Suprapubic skin (tissue), 4 donors: ENCODE measurements at regions not wholly inside any gene's neighbourhood (a gene's known extent, or its start where the extent isn't known, plus 50 kb on each side); places are given as distances from the start of the nearest gene placed in this dataset.

ENCODE experiments used
- DNase-seq, 2 donors: peaks; one replicate each; pipeline ENCODE4 v3.0.0-alpha.2; 2019; ENCODE audit warnings: low spot score in 2 of 2
- H3K27ac ChIP-seq: fragments of 200-600 bp; sonication (generic); one replicate; pipeline ENCODE4 v1.5.1; 2019
- H3K27me3 ChIP-seq: fragments of 200-600 bp; sonication (generic); one replicate; pipeline ENCODE4 v1.5.1; 2019
- H3K36me3 ChIP-seq: fragments of 200-600 bp; sonication (generic); one replicate; pipeline ENCODE4 v1.5.1; 2019
- H3K4me1 ChIP-seq: fragments of 200-600 bp; sonication (generic); one replicate; pipeline ENCODE4 v1.5.1; 2019
- H3K4me3 ChIP-seq: fragments of 200-600 bp; sonication (generic); one replicate; pipeline ENCODE4 v1.5.1; 2019; ENCODE audit warnings: mild to moderate bottlenecking
- H3K9me3 ChIP-seq: fragments of 200-600 bp; sonication (generic); one replicate; pipeline ENCODE4 v1.5.1; 2019
- EP300 ChIP-seq: sonication (generic); formaldehyde crosslinking; IDR thresholded peaks from one replicate; pipeline ENCODE4 v1.6.1; 2017; ENCODE audit warnings: antibody characterized with exemption
- POLR2A ChIP-seq, 2 donors: fragments of 450-650 bp; IDR thresholded peaks; one replicate each; pipeline ENCODE4 v1.6.1; 2017; ENCODE audit warnings: antibody characterized with exemption in 2 of 2, mild to moderate bottlenecking in 2 of 2, moderate library complexity in 2 of 2
- POLR2AphosphoS5 ChIP-seq, 3 donors: sonication (generic); formaldehyde crosslinking; IDR thresholded peaks; one replicate each; pipeline ENCODE4 v1.6.1; 2017; ENCODE audit warnings: antibody characterized with exemption in 3 of 3
- WGBS: methylation state at CpG from one replicate; pipeline ENCODE4 v1.1.5; 2018; 5-methylcytosine and 5-hydroxymethylcytosine counted together
- TF ChIP-seq, protein P1 (sequence below), 2 donors: fragments of 200-600 bp in 1 of 2; fragments of 450-650 bp in 1 of 2; sonication (generic) in 1 of 2; IDR thresholded peaks; one replicate each; pipeline ENCODE4 v1.5.1; 2016 to 2019; ENCODE audit warnings: antibody characterized with exemption in 2 of 2, mild to moderate bottlenecking in 1 of 2, moderate library complexity in 1 of 2

DNA sequence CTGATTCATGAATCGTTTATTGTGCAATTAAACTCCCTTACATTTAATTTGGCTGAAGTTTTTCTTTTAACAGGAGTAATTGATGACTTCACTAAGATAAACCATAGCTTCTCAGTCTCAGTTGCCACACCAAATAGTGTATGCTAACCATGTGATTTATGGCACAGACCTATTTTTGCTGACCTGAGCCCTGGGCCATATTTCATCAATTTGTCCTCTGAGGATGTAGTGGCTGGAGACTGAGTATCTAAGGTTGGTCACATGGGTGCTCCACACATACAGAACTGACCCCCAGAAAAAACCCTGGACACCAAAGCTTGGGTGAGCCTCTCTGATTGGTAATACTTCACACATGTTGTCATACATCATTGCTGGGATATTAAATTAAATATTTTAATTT is 255.1 kb downstream of the NEDD1 start:
- Histone ChIP-seq H3K9me3 (no peaks in the 10 kb centered on the region), H3K4me3 (no peak overlapping the region), H3K27me3 (no peaks in the 10 kb centered on the region), H3K27ac (no peak overlapping the region), H3K36me3 (no peaks in the 10 kb centered on the region), H3K4me1 (no peaks in the 10 kb centered on the region)
- DNase-seq, result no peak
- 31% methylated on average over 1 of the region's 1 CpG for WGBS
- no peak for TF ChIP-seq POLR2A (IDR thresholded peaks at IDR 0.05)
- TF ChIP-seq, protein P1, sequence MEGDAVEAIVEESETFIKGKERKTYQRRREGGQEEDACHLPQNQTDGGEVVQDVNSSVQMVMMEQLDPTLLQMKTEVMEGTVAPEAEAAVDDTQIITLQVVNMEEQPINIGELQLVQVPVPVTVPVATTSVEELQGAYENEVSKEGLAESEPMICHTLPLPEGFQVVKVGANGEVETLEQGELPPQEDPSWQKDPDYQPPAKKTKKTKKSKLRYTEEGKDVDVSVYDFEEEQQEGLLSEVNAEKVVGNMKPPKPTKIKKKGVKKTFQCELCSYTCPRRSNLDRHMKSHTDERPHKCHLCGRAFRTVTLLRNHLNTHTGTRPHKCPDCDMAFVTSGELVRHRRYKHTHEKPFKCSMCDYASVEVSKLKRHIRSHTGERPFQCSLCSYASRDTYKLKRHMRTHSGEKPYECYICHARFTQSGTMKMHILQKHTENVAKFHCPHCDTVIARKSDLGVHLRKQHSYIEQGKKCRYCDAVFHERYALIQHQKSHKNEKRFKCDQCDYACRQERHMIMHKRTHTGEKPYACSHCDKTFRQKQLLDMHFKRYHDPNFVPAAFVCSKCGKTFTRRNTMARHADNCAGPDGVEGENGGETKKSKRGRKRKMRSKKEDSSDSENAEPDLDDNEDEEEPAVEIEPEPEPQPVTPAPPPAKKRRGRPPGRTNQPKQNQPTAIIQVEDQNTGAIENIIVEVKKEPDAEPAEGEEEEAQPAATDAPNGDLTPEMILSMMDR (IDR thresholded peaks at IDR 0.05), result no peak
- no peak for TF ChIP-seq EP300
- no peak for TF ChIP-seq POLR2AphosphoS5 (IDR thresholded peaks at IDR 0.05)

GRCh38 chr12:97164936-97165335 is 257.9 kb downstream of the NEDD1 start:
- H3K9me3 ChIP-seq, result no peaks in the 10 kb centered on the region
- no peaks in the 10 kb centered on the region for H3K4me1 ChIP-seq
- H3K27me3 ChIP-seq, result no peaks in the 10 kb centered on the region
- no peak overlapping the region for H3K4me3 ChIP-seq
- no peak for DNase-seq
- TF ChIP-seq, protein P1 (IDR thresholded peaks at IDR 0.05), result no peak
- no peak for TF ChIP-seq EP300
- TF ChIP-seq POLR2AphosphoS5 (IDR thresholded peaks at IDR 0.05), result no peak
- TF ChIP-seq POLR2A (IDR thresholded peaks at IDR 0.05), result no peak
- no peaks in the 10 kb centered on the region for H3K36me3 ChIP-seq
- 74% methylated on average over 3 of the region's 3 CpGs for WGBS
- H3K27ac ChIP-seq, result no peak overlapping the region

DNA sequence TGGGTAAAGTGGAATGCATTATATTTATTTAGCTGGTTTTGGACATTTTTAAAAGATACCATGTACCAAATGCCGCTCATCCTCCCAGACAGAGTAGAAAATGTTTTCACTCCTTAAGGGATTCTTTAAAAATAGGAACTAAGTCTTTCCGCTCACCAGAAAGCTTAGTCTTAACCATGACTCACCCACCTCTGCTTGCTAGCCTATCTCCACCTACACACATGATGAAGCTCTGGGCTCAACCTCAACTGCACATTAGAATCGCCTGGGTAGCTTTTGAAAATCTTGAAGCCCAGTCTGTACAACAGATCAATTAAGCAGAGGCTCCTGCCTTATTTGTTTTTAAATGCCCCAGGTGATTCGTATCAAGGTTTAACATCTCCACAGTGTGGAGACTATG is 260.5 kb downstream of the NEDD1 start:
- Histone ChIP-seq H3K4me1 (no peaks in the 10 kb centered on the region), H3K4me3 (no peak overlapping the region), H3K27ac (no peak overlapping the region), H3K27me3 (no peaks in the 10 kb centered on the region), H3K9me3 (no peaks in the 10 kb centered on the region), H3K36me3 (no peaks in the 10 kb centered on the region)
- WGBS, result 78% methylated on average over 4 of the region's 4 CpGs
- no peak for DNase-seq
- TF ChIP-seq EP300 (no peak), POLR2A (IDR thresholded peaks at IDR 0.05) (no peak), POLR2AphosphoS5 (IDR thresholded peaks at IDR 0.05) (no peak)
- TF ChIP-seq, protein P1 (IDR thresholded peaks at IDR 0.05), result no peak

DNA sequence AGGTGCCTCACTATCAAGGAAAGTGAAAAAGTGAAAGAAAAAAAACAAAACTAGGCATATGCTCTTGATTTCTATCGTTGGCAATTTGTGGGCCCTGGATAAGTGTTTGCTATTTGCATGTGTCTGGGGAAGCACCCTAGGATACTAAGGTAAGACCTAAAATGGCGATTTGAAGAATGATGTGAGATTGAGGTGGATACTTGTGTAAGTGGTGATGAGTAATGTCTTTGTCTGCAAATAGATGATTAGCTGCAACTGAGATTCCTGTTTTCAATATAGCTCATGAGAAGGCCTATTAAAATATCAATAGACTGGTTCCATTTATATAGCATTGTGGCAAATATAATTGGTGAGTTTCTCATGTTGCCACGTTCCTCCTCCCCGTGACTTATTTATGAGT is 261.7 kb downstream of the NEDD1 start:
- Histone ChIP-seq H3K36me3 (no peaks in the 10 kb centered on the region), H3K4me1 (no peaks in the 10 kb centered on the region), H3K27ac (no peak overlapping the region), H3K9me3 (no peaks in the 10 kb centered on the region), H3K4me3 (no peak overlapping the region), H3K27me3 (no peaks in the 10 kb centered on the region)
- TF ChIP-seq POLR2A (IDR thresholded peaks at IDR 0.05), result no peak
- TF ChIP-seq POLR2AphosphoS5 (IDR thresholded peaks at IDR 0.05), result no peak
- TF ChIP-seq EP300, result no peak
- TF ChIP-seq, protein P1 (IDR thresholded peaks at IDR 0.05), result no peak
- DNase-seq, result no peak
- 79% methylated on average over 4 of the region's 4 CpGs for WGBS

- no peak for DNase-seq
- TF ChIP-seq, protein P1 (IDR thresholded peaks at IDR 0.05), result no peak
- TF ChIP-seq POLR2A (IDR thresholded peaks at IDR 0.05), result no peak
- TF ChIP-seq POLR2AphosphoS5 (IDR thresholded peaks at IDR 0.05), result no peak
- no peaks in the 10 kb centered on the region for H3K4me1 ChIP-seq
- H3K4me3 ChIP-seq, result no peak overlapping the region
- H3K9me3 ChIP-seq, result no peaks in the 10 kb centered on the region
- no peaks in the 10 kb centered on the region for H3K36me3 ChIP-seq
- WGBS, result 28% methylated on average over 6 of the region's 6 CpGs
- no peak overlapping the region for H3K27ac ChIP-seq
- H3K27me3 ChIP-seq, result no peaks in the 10 kb centered on the region
Measured at GRCh38 chr12:97169889-97170567, 263.0 kb downstream of the NEDD1 start.
